ENCODE measurements at regions not wholly inside any gene's neighbourhood (a gene's known extent, or its start where the extent isn't known, plus 50 kb on each side); places are given as distances from the start of the nearest gene placed in this dataset.

DNA sequence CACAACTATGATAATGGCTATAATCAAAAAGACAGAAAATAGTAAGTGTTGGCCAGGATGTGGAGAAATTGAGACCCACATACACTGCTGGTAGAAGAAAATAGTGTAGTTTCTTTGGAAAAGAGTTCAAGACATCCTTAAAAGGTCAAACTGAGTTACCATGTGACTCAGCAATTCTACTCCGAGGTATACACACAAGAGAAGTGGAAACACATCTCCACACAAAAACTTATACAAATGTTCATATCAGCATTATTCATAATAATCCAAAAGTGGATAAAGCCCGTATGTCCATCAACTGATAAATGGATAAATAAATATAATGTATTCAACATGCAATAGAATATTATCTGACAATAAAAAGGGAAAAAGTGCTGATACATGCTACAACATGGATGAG lies 532.2 kb downstream of the NR2F1-AS1 start:
- DNase-seq, result no peak

DNA sequence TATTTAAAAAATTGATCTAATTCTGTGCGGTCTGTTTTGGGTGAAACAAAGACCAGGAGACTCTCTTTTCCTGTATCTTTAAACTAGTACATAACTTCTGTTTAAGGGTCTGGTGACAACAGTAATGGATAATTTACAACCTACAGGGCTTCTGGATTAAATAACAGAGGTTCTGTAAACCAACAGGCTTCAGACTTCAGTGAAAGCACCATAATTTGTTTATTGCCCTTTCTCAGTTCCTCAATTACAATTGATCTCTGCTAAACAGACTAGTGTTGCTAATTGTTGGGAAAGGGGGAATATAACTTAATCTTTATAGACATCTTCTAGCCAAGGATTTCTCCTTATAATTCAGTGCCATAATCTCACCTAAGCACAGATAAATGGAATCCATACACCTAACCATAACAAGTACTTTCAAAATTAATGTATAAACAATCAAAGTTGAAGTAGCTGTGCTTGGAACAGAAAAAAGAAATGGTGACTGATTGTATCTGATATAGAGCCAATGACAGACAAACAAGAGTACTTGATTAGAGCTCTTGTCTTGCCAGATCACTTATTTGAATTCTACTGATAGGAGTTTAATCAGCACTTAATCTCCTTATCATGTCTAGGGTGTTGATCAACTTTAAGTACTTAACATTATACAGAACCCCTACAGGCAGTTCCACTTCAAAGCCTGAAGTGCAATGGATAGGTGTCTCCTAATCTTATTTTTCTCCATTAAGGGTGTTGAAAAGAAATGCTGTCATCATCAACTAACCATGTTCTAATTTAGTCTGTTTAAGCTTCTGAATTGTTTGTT lies 536.0 kb downstream of the NR2F1-AS1 start:
- no peak for DNase-seq

DNA sequence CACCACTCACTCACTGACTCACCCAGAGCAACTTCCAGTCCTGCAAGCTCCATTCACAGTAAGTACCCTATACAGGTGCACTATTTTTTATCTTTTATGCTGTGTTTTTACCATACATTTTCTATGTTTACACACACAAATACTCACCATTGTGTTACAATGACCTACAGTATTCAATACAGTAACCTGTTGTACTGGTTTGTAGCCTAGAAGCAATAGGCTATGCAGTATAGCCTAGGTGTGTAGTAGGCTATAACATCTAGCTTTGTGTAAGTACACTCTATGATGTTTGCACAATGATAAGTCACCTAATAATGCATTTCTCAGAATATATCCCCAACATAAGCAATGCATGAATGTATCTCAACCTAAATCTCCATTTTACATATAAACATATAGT lies 541.1 kb downstream of the NR2F1-AS1 start:
- no peak for DNase-seq

DNA sequence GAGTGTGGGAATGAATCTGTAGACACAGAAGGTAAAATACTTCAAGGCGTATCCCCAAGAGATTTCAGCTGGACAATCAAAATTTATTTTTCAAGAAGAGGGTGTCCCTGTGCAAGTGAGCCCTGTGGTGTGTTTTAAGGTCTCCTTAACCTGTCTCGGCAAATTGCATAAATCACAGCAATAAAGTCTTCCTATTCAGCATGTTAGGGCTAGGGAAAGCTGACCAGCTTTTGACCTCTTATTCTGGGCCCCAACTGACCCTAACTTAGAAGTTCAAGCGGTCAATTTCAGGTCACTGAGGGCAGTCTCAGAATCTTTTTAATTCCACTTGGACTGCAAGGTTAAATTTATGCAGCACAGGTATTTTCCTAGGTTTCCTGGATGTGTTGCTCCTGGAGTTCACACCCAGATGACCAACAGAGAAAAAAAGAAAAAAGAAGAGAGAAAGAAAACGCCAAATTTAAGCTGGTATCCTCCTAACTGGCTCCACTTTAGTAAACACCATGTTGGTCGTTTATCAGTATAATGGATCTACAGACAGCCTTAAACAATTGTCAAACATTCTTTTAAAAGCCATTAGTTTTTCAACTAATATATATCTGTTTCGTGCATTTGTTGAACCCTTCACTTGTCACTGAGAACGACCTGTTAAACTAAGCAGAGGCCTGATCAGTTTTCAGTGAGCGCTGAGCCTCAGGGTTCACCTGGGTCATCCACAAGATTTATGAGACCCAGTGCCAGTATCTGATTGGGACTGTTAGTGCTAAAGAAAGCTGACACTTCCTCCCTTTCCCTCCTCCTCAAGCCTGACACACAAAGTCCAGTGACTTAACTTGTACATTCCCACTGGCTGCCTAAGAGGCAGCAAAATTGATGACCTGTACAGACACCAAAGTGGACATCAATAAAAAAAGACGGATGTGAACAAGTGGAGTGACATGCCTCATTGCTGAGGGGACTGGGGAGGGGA lies 546.1 kb downstream of the NR2F1-AS1 start:
- DNase-seq, result no peak

DNA sequence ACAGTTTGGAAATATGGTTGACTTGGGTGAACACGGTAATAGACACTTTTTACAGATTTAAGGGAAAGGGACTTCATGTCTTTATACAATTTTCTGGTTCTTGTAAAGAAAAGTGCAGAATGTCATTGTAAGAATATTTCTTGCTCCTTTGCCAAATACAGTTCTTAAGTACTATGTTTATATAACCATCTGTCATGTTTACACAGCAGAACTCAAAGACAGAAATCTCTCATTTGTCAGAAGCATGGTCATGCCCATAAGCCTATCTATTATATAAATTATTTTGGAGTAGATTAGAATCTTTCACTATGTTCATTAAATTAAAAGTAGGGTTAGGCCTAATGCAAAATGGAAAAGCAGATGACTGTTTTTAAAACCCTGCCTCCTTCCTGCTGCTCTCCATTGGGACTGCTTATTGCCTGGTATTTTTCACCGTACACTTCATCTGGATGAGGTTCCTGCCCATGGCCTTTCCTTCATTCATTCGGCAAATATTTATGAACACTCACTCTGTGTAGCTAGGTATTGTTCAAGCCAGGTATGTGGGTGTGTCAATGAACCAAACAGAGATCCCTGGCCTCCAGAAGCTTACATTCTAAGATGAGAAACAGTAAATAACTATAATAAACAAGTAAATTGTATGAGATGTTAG lies 558.1 kb downstream of the NR2F1-AS1 start:
- no peak for DNase-seq

DNA sequence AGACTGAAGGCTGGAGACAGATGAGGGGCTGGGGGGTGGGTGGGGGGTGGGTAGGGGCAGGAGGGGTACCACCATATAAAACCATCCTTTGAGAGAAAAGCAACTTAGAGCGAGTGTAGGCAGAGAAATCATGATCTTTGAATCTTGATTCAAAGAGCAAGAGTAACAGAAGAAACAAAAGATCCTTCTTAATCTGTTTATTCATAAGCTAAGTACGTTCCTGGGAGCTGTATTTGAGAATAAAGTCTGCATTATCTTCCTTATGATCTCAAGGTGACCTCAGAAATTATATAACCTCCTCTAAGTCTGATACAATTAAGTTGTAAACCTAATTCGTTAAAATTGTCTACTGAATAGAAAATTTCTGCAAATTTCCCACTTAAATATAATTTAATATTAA lies 558.8 kb downstream of the NR2F1-AS1 start:
- DNase-seq, result no peak

DNA sequence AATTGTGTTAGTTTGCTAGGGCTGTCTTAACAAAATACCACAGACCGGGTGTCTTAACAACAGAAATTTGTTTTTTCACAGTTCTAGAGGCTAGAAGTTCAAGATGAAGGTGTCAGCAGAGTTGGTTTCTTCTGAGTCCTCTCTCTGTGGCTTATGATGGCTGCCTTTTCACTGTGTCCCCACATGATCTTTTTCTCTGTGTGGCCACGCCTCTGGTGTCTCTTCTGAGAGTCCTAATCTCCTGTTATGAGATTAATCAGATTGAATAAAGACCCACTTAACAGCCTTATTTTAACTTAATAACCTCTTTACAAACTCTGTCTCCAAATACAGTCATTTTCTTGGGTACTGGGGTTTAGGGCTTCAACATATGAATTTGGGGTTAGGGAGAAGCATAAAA lies 561.1 kb downstream of the NR2F1-AS1 start:
- DNase-seq, result no peak

DNA sequence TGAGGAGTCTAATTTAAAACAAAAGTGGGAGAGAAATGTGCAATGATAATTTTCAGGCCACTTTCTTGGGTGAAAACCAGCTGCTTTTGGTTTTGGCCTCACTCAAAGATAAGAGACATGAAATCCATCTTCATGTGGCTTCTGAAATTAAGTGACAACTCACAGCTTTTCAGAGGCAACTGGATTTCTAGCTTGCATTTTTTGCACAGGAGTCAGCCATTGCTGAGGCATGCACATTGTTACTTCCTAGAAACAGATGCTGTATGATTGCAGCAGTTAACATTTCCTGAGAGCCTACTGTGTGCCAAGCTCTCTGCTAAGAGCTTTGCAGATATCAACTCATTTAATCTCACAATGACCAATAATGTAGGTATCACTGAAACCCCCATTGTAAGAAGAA lies 562.6 kb downstream of the NR2F1-AS1 start:
- peak; percentile 71 for DNase-seq

DNA sequence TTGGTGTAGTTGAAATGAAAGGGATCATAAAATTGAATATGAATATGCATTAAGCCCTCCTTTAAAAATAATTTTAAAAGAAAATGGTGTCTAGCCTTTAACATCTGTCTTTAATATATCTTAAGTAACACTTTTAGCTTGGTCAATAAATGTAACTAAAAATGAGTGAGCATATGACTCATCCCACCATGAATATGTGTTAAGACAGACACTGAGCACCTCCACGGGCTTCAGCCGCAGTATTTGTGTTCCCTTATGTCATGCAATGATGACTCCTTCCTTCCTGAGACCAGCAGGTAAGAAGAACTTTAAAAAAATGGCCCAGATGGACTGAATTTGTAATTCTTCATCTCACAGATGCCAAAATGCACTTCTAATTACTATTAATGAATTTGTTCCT lies 563.2 kb downstream of the NR2F1-AS1 start:
- DNase-seq, result peak; percentile 87

DNA sequence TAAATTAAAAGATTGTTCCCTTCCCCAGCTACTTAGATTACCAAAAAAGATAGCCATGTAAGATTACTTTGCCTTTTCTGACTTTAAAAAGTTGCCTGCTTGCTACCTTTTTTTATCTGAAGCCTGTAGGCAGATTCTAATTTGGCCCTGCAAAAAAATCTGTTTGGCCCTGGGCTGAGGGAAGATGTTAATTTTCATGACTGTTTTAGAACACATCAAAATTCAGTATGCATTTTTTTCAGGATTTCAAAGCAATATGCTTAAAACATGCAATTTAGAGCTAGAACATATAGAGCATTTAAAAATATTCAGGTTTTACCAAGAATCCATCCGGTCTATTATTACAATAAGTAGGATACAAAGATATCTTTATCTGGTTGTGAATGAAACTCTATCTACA lies 563.6 kb downstream of the NR2F1-AS1 start:
- DNase-seq, result no peak

DNA sequence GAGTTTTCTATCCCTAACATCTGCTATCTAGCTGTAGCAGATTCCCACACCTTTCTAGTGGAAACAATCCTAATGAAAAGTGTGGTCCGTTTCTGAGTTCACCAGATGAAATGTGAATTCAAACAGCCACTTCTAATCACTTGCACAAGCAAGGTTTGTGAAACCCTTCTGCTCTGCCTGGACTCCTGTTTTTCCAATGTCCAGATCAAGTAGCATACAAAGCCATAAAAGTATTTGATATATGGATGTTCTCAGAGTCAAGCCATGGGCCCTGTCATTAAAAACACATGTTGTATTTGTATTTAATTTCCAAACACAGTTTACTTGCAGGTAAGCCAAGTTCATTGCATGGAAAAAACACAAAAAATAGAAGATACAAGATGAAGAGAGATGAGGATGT lies 570.4 kb downstream of the NR2F1-AS1 start:
- no peak for DNase-seq

DNA sequence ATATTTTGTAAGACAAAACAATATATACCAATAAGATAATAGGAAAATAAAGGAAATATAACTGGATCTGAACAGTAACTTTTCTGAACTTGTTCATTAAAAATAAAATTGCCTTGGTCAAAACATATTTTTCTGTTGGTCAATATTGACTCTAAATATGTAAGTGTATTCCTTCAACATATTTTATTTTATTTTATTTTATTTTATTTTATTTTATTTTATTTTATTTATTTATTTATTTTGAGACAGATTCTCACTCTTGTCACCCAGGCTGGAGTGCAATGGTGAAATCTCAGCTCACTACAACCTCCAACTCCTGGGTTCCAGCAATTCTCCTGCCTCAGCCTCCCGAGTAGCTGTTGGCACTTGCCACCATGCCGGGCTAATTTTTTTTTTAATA lies 571.0 kb downstream of the NR2F1-AS1 start:
- DNase-seq, result no peak

DNA sequence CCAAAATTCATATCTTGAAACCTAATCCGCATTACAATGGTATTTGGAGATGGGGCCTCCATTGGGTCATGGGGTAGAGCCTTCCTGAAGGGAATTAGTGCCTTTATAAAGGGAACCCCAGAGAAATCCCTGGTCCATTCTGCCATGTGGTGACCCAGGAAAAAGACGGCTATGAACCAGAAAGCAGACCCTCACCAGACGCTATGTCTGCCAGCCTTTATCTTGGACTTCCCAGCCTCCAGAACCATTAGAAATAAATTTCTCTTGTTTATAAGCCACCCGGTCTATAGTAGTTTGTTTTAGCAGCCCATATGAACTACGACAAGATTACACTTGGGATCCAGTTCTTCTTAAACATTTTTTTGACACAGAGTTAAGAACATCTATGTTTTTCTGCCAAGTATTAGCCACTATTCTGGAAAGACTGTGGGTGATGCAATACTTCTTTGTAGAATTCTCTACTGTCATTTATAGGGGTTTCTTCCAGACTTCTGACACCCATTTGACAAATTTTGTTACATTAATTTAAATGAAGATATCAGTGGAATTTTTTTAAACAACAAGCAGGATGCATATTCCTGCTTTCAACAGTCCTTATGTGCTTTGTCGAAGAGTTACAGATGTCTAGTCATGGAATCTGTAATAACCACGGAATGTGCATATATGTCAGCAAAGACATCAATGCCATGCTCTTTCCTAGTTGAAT lies 572.4 kb downstream of the NR2F1-AS1 start:
- peak; percentile 57 for DNase-seq

DNA sequence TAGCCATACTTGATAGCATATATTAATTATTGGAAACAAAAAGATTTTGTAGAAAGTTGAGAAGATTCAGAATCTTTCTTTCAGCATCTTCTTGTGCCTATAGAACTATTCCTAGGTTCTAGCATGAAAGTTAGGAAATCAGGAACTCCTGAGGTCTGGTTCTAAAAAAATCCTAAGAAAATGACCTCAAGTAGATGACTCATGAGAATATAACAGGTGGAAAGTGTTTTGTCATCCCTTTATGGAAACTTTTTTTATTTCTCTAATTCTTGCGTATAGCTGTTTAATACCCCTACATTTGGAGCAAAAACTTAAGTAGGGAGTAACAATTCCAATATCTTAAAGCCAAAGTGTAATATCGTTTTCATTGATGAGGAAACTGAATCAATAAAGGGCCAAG lies 574.1 kb downstream of the NR2F1-AS1 start:
- DNase-seq, result no peak

DNA sequence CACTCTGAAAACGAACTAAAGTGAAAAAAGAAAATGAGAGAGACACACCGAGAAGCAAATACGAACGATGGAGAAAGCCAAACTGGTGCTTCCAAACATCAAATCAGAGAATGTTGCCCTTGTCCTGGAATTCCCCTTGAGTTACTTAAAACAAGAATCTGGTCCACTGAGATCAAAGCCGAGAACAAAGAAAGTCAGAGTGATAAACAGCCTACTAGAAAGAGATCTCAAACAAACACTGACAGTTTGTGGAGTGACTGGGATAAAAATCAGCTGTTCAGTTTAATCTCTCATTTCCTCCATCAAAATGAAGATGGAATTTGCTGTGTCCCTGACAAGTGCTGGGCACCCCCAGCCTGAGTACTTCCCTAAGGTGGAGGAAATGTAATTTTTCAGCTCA lies 582.6 kb downstream of the NR2F1-AS1 start:
- DNase-seq, result no peak

DNA sequence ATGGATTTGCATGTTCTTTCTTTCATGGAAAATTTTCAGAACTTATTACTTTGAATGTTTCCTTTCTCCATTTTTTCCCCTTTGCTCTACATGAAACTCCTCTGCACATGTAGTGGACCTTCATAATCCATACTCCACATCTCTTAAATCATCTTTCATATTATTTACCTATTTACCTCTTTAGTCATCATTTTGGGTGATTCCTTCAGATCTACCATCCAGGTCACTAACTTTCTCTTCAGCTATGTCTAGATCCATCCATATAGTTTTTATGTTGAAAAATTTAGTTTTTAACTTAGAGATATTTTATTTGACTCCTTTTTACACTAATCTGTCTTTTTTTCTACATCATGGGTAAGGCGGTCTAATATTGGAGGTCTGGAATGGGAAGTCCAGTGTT lies 586.6 kb downstream of the NR2F1-AS1 start:
- no peak for DNase-seq

DNA sequence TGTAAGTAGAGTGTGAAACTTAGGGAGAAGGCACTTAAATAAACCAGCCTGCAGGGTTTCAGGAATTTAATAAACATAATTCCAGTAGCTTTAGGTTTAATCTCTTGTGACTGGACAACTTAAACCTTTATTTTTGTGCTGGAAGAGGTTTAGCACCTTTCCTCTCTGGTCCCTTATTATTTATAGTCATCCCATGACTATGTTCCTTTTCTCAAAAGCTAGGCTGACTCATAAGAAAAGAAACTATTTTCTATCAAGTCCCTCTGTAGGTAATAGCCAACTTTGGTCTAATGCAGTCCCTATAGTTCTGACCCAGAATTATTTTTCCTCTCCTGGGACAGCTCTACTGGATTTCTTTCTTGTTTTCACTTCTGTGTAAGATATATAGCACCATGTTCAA lies 588.9 kb downstream of the NR2F1-AS1 start:
- DNase-seq, result no peak

DNA sequence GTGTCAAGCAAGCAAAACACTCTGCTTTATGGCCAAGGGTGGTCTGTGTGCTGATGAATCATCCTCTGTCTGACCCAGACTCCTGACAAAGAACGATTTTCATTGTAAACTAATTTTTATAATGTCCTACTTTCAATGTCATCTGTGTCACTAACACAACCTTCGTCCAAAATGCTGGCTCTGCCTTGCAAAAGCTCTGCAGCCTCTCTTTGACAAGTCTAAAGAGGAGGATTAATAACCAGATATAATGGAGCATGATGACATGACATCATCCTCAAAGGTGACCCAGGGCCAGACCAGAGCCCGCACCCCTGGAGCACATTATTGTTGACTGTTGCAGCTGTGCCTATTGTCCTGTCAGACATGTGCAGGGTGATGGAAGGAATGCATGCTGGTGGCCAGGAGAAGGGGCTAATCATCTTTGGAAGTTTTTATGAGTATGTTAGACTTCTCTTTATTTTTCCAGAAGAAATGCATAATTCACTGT lies 589.4 kb downstream of the NR2F1-AS1 start:
- DNase-seq, result no peak

DNA sequence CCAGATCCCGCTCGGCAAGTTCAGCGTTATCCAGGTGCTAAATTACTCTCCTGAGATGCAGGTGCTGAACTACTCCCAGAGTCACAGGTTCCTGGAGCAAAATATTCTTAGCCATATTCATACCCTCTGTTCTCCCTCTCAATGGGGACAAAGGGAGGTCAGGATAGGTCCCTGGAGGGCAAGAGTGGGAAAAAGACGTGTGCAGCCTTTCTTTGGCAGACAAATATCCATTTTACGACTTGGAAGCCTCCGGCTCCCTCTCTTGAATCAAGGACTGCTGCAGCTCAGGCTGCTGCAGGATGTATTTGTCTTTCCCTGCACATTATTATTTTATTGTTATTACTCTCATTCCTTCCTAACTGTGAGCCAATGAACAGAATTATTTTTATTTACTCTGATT lies 590.2 kb downstream of the NR2F1-AS1 start:
- no peak for DNase-seq

DNA sequence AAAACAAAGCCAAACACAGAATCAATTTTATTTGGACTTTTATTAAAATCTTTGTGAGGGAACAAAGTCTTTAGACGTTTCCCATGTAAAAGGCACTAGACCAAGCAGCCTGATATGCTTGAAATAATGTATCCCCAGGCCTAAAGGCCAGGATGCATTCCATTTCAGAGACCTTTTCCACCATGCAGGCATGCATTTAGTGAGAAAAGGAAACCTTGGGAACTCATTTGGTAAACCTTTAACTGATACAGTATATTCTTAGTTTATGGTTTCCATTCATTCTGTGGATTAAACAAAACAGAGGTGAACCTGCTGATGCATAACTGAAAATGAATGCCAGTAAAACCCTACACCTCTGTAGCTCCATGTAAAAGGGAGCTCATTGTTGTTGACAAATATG lies 600.0 kb downstream of the NR2F1-AS1 start:
- DNase-seq, result no peak

DNA sequence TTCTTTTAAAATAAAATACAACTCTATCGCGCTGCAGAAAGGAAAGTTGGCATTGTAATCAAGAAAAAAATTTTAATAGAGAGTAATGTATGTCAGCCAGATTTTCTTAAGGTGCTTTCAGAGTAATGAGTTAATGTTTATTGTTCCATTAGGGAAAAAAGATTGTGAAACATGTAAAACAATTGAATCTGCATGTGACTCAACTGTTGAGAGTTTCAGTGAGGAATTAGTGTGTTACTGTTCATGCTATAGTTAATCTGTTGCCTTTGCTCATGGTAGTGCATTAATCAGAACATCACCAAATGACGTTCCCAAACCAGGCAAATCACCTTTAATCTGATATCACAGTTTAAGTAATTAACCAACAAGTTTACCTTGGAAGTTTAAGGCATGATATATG lies 600.5 kb downstream of the NR2F1-AS1 start:
- DNase-seq, result no peak

DNA sequence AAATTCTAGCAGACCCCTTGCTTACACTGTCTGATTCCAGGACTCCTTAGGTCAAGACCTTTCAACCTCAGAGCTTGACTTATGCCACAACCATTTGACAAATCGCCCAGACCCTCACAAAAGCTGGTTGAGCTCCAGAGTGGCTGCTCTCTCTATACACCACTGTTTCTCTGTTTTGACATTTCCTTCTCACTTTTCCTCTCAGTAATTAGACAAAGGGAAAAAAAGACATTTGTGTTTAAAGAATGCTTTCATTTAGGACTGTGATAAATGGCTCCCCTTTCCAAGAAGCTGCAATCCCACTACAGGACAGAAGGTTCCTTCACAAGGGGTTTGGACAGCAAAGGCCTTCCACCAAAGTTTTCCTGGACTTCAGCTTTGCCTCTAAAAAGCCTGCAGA lies 601.3 kb downstream of the NR2F1-AS1 start:
- no peak for DNase-seq

Data from fibroblast of upper back skin (primary cell).